Ovary (tissue), 7 donors: ENCODE measurements at regions not wholly inside any gene's neighbourhood (a gene's known extent, or its start where the extent isn't known, plus 50 kb on each side); places are given as distances from the start of the nearest gene placed in this dataset.

Experiments
- DNase-seq, 5 donors: peaks; one replicate each; pipeline ENCODE4 v3.0.0-alpha.2; 2019 to 2020
- H3K27ac ChIP-seq, 2 donors: fragments of 200-600 bp; one replicate each; pipeline versions ENCODE4 v1.5.1 to v1.8.0; 2019 to 2022
- H3K27me3 ChIP-seq: fragments of 200-600 bp; one replicate; pipeline ENCODE4 v1.8.0; 2022
- H3K36me3 ChIP-seq: fragments of 200-600 bp; sonication (generic); one replicate; pipeline ENCODE4 v1.5.1; 2019
- H3K4me1 ChIP-seq: one replicate; pipeline ENCODE4 v1.8.1; 2013; ENCODE audit warnings: mild to moderate bottlenecking, moderate library complexity; ENCODE audit not compliant: insufficient read depth
- H3K4me3 ChIP-seq: fragments of 200-600 bp; sonication (generic); one replicate; pipeline ENCODE4 v1.5.1; 2017
- H3K9me3 ChIP-seq, 2 donors: fragments of 200-600 bp in 1 of 2; sonication (generic) in 1 of 2; one replicate each; pipeline versions ENCODE4 v1.5.1 to v1.8.1; 2013 to 2019; ENCODE audit warnings: mild to moderate bottlenecking in 1 of 2, moderate library complexity in 1 of 2
- EP300 ChIP-seq: sonication (generic); formaldehyde crosslinking; IDR thresholded peaks from one replicate; pipeline ENCODE4 v1.6.1; 2017; ENCODE audit warnings: antibody characterized with exemption
- POLR2A ChIP-seq: fragments of 450-650 bp; IDR thresholded peaks from one replicate; pipeline ENCODE4 v1.6.1; 2017; ENCODE audit warnings: antibody characterized with exemption, mild to moderate bottlenecking, moderate library complexity
- WGBS, 3 donors: extraction: QIAGEN DNeasy Blood & Tissue Kit in 1 of 3; methylation state at CpG; one replicate each; pipeline versions ENCODE4 v1.1.5 to v1.1.7; 2013 to 2017; 5-methylcytosine and 5-hydroxymethylcytosine counted together
- intact Hi-C, 4 donors: fragments of 100-400 bp; cut with DNase I; formaldehyde crosslinking; loops; one replicate each; pipeline versions ENCODE4 v1.11.0 to v1.15.1; 2022 to 2023
- TF ChIP-seq, protein P1 (sequence below), 3 donors: fragments of 450-650 bp in 2 of 3; fragments of 200-600 bp in 1 of 3; IDR thresholded peaks; one replicate each; pipeline versions ENCODE4 v1.5.1 to v1.8.0; 2016 to 2022; ENCODE audit warnings: antibody characterized with exemption in 3 of 3, mild to moderate bottlenecking in 1 of 3
- donor health status: DM: no; HTN: no; CAD: no; lungs with moderate emphysema.
- donor health status: DM: no; HTN: no; CAD: no.
- donor health status: Bipolar disorder and iron deficiency.
- donor health status: DM: no; HTN: no; CAD: no.
- donor health status: DM: yes; HTN: yes; CAD: no.

DNA sequence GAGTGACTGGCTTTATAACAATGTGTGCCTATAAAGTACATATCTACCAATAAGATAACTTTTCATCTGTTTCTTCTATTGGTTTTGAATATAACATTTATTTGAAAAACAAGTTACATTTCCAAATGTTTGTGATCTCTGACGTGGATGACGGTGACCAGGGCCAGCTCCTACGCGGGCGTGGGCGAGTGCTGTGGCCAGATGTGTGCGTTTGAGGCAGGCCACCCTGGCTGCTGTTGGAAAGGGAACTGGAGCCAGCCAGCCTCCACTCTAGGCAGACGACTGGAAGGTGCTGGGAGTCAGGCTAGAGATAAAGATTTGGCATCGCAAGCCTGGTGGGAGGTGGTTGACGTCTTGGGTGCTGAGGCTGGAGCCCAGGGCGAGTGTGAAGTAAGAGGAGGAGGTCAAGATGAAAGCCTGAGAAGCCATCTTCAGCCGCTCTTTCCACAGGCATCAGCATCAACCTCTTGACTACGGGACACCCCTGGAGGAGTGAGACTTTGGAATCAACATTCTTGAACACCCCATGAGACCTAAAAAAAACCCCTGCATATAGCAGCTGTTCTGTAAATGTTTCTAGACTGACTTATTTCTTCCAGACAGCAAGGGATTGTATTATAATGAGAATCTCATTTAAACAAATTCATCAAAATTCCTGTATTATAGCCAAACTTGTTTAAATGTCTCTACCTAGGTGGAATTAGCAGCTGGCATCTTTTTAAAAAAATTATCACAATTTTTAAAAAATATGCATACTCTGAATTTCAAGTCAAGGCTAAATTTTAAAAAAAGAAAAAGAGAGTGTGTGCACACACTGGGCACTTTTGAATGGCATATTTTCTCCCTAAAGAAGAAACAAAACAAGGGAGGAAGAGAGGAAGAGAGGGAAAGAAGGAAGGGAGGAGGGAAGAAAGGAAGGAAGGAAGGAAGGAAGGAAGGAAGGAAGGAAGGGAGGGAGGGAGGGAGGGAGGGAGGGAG is 112.5 kb upstream of the SLC44A3 start:
- no peak for TF ChIP-seq EP300
- TF ChIP-seq, protein P1, sequence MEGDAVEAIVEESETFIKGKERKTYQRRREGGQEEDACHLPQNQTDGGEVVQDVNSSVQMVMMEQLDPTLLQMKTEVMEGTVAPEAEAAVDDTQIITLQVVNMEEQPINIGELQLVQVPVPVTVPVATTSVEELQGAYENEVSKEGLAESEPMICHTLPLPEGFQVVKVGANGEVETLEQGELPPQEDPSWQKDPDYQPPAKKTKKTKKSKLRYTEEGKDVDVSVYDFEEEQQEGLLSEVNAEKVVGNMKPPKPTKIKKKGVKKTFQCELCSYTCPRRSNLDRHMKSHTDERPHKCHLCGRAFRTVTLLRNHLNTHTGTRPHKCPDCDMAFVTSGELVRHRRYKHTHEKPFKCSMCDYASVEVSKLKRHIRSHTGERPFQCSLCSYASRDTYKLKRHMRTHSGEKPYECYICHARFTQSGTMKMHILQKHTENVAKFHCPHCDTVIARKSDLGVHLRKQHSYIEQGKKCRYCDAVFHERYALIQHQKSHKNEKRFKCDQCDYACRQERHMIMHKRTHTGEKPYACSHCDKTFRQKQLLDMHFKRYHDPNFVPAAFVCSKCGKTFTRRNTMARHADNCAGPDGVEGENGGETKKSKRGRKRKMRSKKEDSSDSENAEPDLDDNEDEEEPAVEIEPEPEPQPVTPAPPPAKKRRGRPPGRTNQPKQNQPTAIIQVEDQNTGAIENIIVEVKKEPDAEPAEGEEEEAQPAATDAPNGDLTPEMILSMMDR (IDR thresholded peaks at IDR 0.05): no peak
- no peak for TF ChIP-seq POLR2A
- Histone ChIP-seq H3K27ac (peak overlapping the region in 1 of 2 donors; percentile 44), H3K27me3 (no peaks in the 10 kb centered on the region), H3K9me3 (no peaks in the 10 kb centered on the region), H3K4me3 (no peak overlapping the region), H3K4me1 (peaks cover 5% of the 10 kb centered on the region), H3K36me3 (no peaks in the 10 kb centered on the region)
- DNase-seq: peak; percentile 72 to 90 (median 79)
- intact Hi-C loops: loop anchor here in 2 of 4 donors (10.0 kb wide), 3 partner anchors 53 to 163 kb away; partner anchors contain the start of gene F3 (in 2 of the 2)
- 8 to 20% (median 11%) methylated on average over 13 of the region's 13 CpGs for WGBS, 3 donors

DNA sequence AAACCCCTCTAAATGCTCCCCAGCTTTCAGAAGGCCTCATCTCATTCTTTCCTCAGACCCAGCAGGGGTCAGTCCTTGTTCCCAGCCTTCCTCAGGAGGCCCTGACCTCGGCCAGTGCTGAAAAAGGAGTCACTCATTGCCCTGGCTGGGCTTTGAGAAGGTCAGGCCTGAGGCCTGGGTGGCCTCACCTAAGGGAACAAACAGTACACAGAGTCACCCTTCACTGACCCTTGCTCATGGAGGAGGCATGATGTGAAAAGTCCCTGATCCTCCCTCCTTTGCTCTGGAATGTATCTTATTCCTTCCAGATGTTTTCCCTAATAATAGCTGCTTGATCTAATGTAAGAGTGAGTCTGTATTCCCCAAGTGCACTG is 117.7 kb upstream of the SLC44A3 start:
- intact Hi-C loops: loop anchor here in 2 of 4 donors (10.0 kb wide), 3 partner anchors 48 to 158 kb away; partner anchors contain the start of gene F3 (in 2 of the 2)
- TF ChIP-seq, protein P1 (IDR thresholded peaks at IDR 0.05): no peak
- TF ChIP-seq EP300 (no peak), POLR2A (no peak)
- Histone ChIP-seq H3K36me3 (no peaks in the 10 kb centered on the region), H3K27me3 (no peaks in the 10 kb centered on the region), H3K4me3 (no peak overlapping the region), H3K27ac (peak overlapping the region in 1 of 2 donors; percentile 81), H3K4me1 (peaks cover 6% of the 10 kb centered on the region), H3K9me3 (no peaks in the 10 kb centered on the region)
- 13 to 31% (median 22%) methylated on average over 1 of the region's 1 CpG for WGBS, 3 donors
- peak; percentile 55 to 88 (median 67) for DNase-seq

DNA sequence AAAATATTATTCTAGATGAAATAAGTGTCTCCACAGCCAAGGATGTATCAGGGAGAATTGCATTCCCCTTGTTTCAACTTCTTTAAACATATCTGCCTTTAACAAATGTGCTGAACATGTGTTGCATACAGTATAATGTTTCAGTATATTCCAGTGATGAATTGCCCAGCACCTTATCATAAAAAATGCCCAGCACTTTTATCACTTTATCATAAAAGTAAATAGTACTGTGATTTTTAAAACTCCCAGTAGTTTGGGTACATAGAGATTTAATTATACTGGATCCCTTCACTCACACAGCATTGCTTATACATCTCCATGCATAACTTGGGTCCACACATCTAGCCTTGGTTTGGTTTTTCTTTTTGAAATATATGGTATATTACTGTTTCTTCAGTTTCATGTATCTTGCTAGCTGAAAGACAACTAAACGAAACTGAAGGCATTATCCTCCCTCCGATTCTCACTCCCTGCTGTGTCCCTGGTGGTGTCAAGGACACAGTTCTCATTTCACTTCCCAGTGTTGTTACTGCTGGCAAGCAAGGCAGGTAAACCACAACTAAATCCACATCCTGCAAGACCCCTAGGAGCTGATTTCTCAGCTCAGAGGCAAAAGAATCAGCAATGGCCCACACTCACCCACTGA is 118.2 kb upstream of the SLC44A3 start:
- peaks cover 6% of the 10 kb centered on the region for H3K4me1 ChIP-seq
- peak overlapping the region in 1 of 2 donors; percentile 81 for H3K27ac ChIP-seq
- WGBS, 3 donors: 11 to 35% (median 12%) methylated on average over 2 of the region's 2 CpGs
- no peak for DNase-seq
- no peaks in the 10 kb centered on the region for H3K27me3 ChIP-seq
- H3K4me3 ChIP-seq: no peak overlapping the region
- intact Hi-C loops: loop anchor here in 2 of 4 donors (10.0 kb wide), 3 partner anchors 47 to 157 kb away; partner anchors contain the start of gene F3 (in 2 of the 2)
- no peaks in the 10 kb centered on the region for H3K36me3 ChIP-seq
- no peaks in the 10 kb centered on the region for H3K9me3 ChIP-seq
- TF ChIP-seq, protein P1 (IDR thresholded peaks at IDR 0.05): peak in 1 of 3 donors; percentile 23
- TF ChIP-seq EP300: no peak

DNA sequence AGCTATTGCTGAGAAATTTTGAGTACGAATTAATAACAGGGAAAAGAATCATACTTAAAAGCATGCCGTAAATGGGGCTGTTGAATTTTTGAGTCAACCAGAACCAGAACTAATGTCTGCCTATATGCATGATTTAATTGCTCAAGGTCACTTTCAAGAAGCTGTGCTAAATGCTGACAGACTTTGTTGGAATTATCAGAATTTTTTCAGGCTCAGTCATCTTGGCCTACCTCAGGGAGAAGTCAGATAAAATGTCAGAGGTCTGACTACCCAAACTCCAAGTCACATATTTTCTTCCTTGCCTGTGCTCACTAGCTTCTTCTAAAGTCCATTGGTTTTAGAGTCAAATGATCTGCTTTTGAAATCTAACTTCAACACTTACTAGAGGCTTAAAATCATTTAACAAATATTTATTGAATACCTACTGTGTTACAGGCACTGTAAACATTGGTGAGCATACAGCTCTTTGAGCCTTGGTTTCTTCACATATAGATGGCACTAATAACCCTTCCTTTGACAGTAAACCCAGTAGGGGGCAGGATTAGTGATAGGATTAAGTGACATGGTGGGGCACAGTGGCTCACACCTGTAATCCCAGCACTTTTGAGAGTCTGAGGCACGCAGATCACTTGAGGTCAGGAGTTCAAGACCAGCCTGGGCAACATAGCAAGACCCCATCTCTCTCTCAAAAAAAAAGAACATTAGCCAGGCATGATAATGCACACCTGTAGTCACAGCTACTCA is 121.2 kb upstream of the SLC44A3 start:
- H3K27ac ChIP-seq: peak overlapping the region in 1 of 2 donors; percentile 59
- H3K36me3 ChIP-seq: no peaks in the 10 kb centered on the region
- TF ChIP-seq EP300: no peak
- TF ChIP-seq, protein P1 (IDR thresholded peaks at IDR 0.05): no peak
- no peak overlapping the region for H3K4me3 ChIP-seq
- peaks cover 3% of the 10 kb centered on the region for H3K4me1 ChIP-seq
- no peak for DNase-seq
- 32 to 55% (median 49%) methylated on average over 3 of the region's 3 CpGs for WGBS, 3 donors
- H3K9me3 ChIP-seq: no peaks in the 10 kb centered on the region
- H3K27me3 ChIP-seq: no peaks in the 10 kb centered on the region
- intact Hi-C loops: no loop called here
